HepG2 (cell line): ENCODE measurements at regions not wholly inside any gene's neighbourhood (a gene's known extent, or its start where the extent isn't known, plus 50 kb on each side); places are given as distances from the start of the nearest gene placed in this dataset.

Experiments used
- ATAC-seq: fragments of 200-7000 bp; cut with Tn5 transposase; 3 replicates; pipeline ENCODE4 v1.9.1; 2020; ENCODE audit warnings: mild to moderate bottlenecking, moderate library complexity
- BruUV-seq: library from RNA; stranded (reverse); fragments of 400-500 nt; replicated peaks from 2 replicates; lab custom pipeline; 2021; lab: Mats Ljungman, UMichigan
- CTCF ChIA-PET: fragments of 300-600 bp; formaldehyde crosslinking; extraction: SDS; loops from one replicate; lab custom pipeline; 2021; ENCODE audit warnings: low total read pairs, inconsistent platforms, low intra/inter-chr PET ratio; lab: Yijun Ruan, JAX
- POLR2A ChIA-PET: fragments of 350-600 bp; sonication (Branson Sonifier 250); formaldehyde crosslinking; loops from one replicate; lab custom pipeline; 2020; ENCODE audit warnings: antibody characterized with exemption, inconsistent platforms; lab: Yijun Ruan, JAX
- DNase-seq: peaks from one replicate; pipeline ENCODE4 v3.0.0-alpha.2; 2015; ENCODE audit warnings: low spot score
- FAIRE-seq: peaks from 3 replicates; lab custom pipeline; 2011; peaks lifted over from hg19 to GRCh38; lab: Jason Lieb, UNC
- H2AFZ ChIP-seq: one replicate; pipeline ENCODE4 v1.6.1; 2011; ENCODE audit warnings: low read length, inconsistent platforms
- H3K27ac ChIP-seq: fragments of 300-600 bp; 3 replicates; pipeline ENCODE4 v1.8.0; 2011; ENCODE audit warnings: mixed run types, mild to moderate bottlenecking, mixed read lengths, low read length, inconsistent platforms; ENCODE audit not compliant: insufficient read depth; ENCODE audit errors: extremely low read length
- H3K27me3 ChIP-seq, 2 experiments: fragments of 200-600 bp in 1 of 2; 2 replicates in 1 of 2; 3 replicates in 1 of 2; pipeline versions ENCODE4 v1.6.0 to v1.8.0; 2011; ENCODE audit warnings: low read length in 2 of 2, mild to moderate bottlenecking in 2 of 2, moderate library complexity in 2 of 2, inconsistent platforms in 1 of 2; ENCODE audit not compliant: insufficient read depth in 2 of 2, control insufficient read depth in 1 of 2
- H3K36me3 ChIP-seq, 2 experiments: fragments of 200-600 bp in 1 of 2; replicated peaks in 1 of 2; 2 replicates in 1 of 2; 3 replicates in 1 of 2; pipeline versions ENCODE4 v1.5.1 to v1.8.0; 2011; ENCODE audit warnings: low read length in 2 of 2, inconsistent platforms in 1 of 2; ENCODE audit not compliant: insufficient read depth in 2 of 2, control insufficient read depth in 1 of 2
- H3K4me1 ChIP-seq: 2 replicates; pipeline ENCODE4 v1.5.1; 2012; ENCODE audit warnings: low read length, inconsistent platforms; ENCODE audit not compliant: insufficient read depth
- H3K4me2 ChIP-seq: 2 replicates; pipeline ENCODE4 v1.6.0; 2011; ENCODE audit warnings: low read depth, low read length, inconsistent platforms
- H3K4me3 ChIP-seq, 3 experiments: fragments of 200-600 bp in 1 of 3; sonication (generic), shearing (Covaris generic) in 1 of 3; replicated peaks in 1 of 3; 2 replicates each; pipeline ENCODE4 v1.5.1; 2011 to 2016; ENCODE audit warnings: low read length in 3 of 3, inconsistent platforms in 2 of 3, low read depth in 2 of 3, mild to moderate bottlenecking in 2 of 3, control low read depth in 1 of 3, mixed read lengths in 1 of 3; ENCODE audit not compliant: insufficient read depth in 1 of 3
- H3K79me2 ChIP-seq: one replicate; pipeline ENCODE4 v1.6.1; 2011; ENCODE audit warnings: low read length, inconsistent platforms; ENCODE audit not compliant: insufficient read depth
- H3K9ac ChIP-seq: 2 replicates; pipeline ENCODE4 v1.6.0; 2011; ENCODE audit warnings: mild to moderate bottlenecking, low read depth, low read length, inconsistent platforms; ENCODE audit not compliant: insufficient read depth
- H3K9me3 ChIP-seq: 2 replicates; pipeline ENCODE4 v1.5.1; 2012; ENCODE audit warnings: mild to moderate bottlenecking, low read length
- H4K20me1 ChIP-seq: 2 replicates; pipeline ENCODE4 v1.6.0; 2011; ENCODE audit warnings: inconsistent platforms, mild to moderate bottlenecking, low read length, moderate library complexity; ENCODE audit not compliant: insufficient read depth
- AKAP8 ChIP-seq: sonication (generic); formaldehyde crosslinking; IDR thresholded peaks from 2 replicates; pipeline ENCODE4 v1.5.1; 2020; ENCODE audit warnings: mild to moderate bottlenecking, missing genetic modification reagents
- HNF4A ChIP-seq: sonication (generic); formaldehyde crosslinking; IDR thresholded peaks from 2 replicates; pipeline ENCODE4 v1.4.0; 2020; ENCODE audit warnings: missing genetic modification reagents
- NFAT5 ChIP-seq: sonication (generic); formaldehyde crosslinking; IDR thresholded peaks from 2 replicates; pipeline ENCODE4 v1.4.0; 2020; ENCODE audit warnings: missing genetic modification reagents
- ZBTB42 ChIP-seq: sonication (generic); formaldehyde crosslinking; IDR thresholded peaks from 2 replicates; pipeline ENCODE4 v1.5.0; 2020; ENCODE audit warnings: mild to moderate bottlenecking, missing genetic modification reagents
- WGBS: methylation state at CpG from one replicate; pipeline ENCODE4 v1.1.6; 2017; ENCODE audit warnings: low lambda C conversion rate; 5-methylcytosine and 5-hydroxymethylcytosine counted together
- in situ Hi-C: cut with HindIII; loops from 2 replicates; pipeline ENCODE4 v1.10.0; 2017; ENCODE audit warnings: low pct_unique_long_range_greater_than_20kb; ENCODE audit not compliant: extremely low pct_ligation_motif_present
- intact Hi-C: fragments of 100-400 bp; cut with micrococcal nuclease; formaldehyde crosslinking; loops from one replicate; pipeline ENCODE4 v1.10.0; 2022; ENCODE audit not compliant: unreplicated experiment

- FAIRE-seq (no peak), DNase-seq (no peak), ATAC-seq (no peak)
- ChIA-PET POLR2A (no interaction called here), CTCF (no interaction called here)
- no peak overlapping the region for H3K27ac ChIP-seq
- TF ChIP-seq AKAP8 (CRISPR knock-in tag): no peak
- TF ChIP-seq NFAT5: no peak
- TF ChIP-seq HNF4A (CRISPR knock-in tag): no peak
- no peak for TF ChIP-seq ZBTB42 (CRISPR knock-in tag)
- BruUV-seq: no TSS peak
- intact Hi-C loops (no loop called here), in situ Hi-C loops (no loop called here)
- no peak overlapping the region for H2AFZ ChIP-seq
- H3K4me1 ChIP-seq: no peaks in the 10 kb centered on the region
- H3K4me3 ChIP-seq: no peak overlapping the region
- H3K9me3 ChIP-seq: no peaks in the 10 kb centered on the region
- H3K4me2 ChIP-seq: no peak overlapping the region
- no peaks in the 10 kb centered on the region for H3K36me3 ChIP-seq
- 33% methylated on average over 3 of the region's 4 CpGs for WGBS
- H3K27me3 ChIP-seq: no peaks in the 10 kb centered on the region
- H3K9ac ChIP-seq: no peak overlapping the region
- no peaks in the 10 kb centered on the region for H4K20me1 ChIP-seq
- H3K79me2 ChIP-seq: no peaks in the 10 kb centered on the region
Measured at GRCh38 chr3:159189994-159190669, 388.3 kb downstream of the MFSD1 start.
